Sciatic nerve (tissue), 2 donors: ENCODE measurements at regions not wholly inside any gene's neighbourhood (a gene's known extent, or its start where the extent isn't known, plus 50 kb on each side); places are given as distances from the start of the nearest gene placed in this dataset.
"Not testable (repeated sequence)": the region's sequence is repeated elsewhere in the genome, so short reads cannot be mapped to it uniquely, and the experiment has no call there.

Experiments used
- ATAC-seq: fragments of 200-7000 bp; cut with Tn5 transposase; one replicate; pipeline ENCODE4 v1.9.1; 2020; ENCODE audit warnings: mild to moderate bottlenecking, moderate library complexity
- DNase-seq: peaks from one replicate; pipeline ENCODE4 v3.0.0-alpha.2; 2020; ENCODE audit warnings: low spot score
- intact Hi-C: fragments of 100-400 bp; cut with DNase I; formaldehyde crosslinking; loops from one replicate; pipeline ENCODE4 v1.14.2; 2022
- donor health status: DM: no; HTN: no; CAD: no.
- donor health status: DM: no; HTN: no; CAD: no.

DNA sequence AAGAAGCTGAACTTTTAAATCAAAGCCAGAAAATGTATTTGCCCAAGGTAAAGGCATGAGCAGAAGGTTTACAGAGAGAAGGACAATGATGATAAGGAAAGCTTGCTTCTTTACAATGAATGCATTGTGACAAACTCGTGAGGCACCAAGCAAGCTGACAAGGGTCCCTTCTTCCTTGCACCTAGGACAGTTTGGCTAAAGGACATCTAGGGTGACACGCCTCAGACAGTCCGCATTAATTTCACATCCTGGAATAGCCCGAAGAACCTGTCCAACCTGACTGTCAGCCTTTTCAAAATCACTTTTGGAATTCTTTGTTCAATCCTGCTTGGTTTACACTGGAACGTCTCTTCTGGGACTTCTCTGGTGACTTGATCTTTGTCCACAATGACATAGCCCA is 146.4 kb upstream of the MAP3K1 start:
- ATAC-seq (no peak), DNase-seq (no peak)
- intact Hi-C loops: no loop called here

DNA sequence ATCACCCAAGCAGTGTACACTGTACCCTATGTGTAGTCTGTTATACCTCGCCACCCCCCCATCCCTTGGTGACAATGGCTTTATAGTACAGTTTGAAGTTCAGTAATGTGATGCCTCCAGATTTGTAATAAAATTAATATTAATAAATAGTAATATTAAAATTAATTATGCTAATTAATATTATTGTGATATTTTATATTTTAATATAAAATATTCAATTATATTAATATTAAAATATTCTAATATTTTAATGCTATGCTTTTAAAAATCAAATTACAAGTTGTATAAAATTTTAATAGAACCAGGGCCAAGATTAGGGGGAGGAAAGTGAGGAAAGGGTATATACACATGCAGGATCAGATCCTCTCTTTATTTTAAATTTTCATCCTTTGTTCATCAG is 147.7 kb upstream of the MAP3K1 start:
- DNase-seq (no peak), ATAC-seq (no peak)
- intact Hi-C loops: no loop called here

DNA sequence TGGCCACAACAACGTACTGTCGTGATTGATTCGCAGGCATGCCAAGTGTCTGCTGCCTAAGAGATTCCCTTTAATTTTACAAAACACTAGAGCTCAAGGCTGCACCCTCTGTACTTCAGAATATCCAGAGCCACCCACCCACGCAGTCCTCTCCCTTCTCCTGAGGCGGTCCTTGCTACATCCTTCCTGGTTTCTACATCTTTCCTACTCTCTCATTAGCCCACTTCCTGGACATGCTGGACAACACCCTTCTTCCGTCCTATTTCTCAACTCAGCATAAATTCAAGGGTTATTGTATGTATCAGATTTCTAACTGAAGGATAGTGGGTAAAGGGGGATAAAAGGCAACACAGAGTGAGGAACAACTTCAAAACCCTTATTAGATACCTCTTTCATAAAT is 148.4 kb upstream of the MAP3K1 start:
- intact Hi-C loops: no loop called here
- DNase-seq (no peak), ATAC-seq (no peak)

DNA sequence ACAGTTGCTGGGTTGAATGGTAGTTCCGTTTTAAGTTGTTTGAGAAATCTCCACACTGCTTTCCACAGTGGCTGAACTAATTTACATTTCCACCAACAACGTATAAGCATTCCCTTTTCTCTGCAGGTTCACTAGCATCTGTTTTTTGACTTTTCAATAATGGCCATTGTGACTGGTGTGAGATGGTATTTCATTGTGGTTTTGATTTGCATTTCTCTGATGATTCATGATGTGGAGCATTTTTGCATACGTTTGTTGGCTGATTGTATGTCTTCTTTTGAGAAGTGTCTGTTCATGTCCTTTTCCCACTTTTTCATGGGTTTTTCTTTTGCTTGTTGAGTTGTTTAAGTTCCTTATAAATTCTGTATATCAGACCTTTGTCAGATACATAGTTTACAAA is 150.2 kb upstream of the MAP3K1 start:
- ATAC-seq, intact Hi-C loops, DNase-seq: not testable (repeated sequence)

DNA sequence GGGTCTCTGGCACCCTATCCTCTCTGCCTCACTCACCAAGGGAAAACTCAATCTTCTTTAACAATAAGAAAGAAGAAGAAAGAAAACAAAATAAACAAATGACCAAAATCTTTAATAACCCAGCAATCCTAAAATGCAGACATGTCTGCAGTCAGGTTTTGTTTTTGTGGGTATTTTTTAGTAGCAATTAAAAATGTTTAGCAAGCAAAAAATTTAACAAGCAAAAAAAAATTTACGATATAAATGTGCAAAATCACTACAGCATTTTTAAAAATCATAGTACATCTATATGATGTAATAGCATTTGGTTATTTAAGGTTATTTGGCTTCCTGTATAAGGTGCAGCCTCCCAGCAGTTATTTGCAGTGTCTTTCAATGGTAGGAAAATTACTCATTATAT is 151.3 kb upstream of the MAP3K1 start:
- DNase-seq (no peak), ATAC-seq (no peak)
- intact Hi-C loops: no loop called here

DNA sequence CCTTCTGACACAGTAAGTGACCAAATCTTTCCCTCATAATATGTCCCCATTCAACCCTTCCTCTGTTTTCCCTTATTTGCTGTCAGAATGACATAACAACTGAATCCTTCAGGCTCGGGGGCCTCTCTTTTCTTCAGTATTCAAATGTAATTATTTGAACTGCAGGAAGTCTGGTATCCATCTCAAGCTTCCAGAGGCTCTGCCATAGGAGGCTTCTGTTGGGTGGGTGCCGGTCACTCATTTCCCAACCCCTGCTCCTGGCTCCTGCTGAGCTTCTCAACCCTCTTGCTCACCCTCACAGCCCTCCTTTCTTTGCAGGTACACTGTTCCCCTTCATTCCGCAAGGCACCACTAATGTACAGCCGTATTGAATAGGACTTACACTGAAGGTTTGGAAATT is 151.8 kb upstream of the MAP3K1 start:
- intact Hi-C loops: no loop called here
- ATAC-seq: no peak
- DNase-seq: no peak

DNA sequence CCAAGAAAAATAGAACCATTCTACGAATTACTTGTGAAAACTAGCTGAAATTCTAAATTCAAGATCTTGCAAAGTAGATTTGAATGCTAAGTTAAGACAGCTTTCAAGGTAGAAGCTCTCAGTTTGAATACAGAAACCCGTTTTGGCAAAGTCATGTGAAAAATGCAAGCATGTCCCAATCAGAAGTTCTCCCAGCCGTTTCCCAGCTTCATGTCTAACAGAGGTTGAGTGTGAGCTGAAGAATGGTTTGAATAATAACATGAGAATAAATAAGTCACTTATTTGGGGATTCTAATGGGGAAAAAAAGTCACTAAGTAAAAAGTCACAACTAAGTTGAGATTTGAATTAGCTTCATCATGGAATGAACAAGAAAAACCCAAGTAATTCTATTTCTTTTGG is 152.5 kb upstream of the MAP3K1 start:
- intact Hi-C loops: no loop called here

DNA sequence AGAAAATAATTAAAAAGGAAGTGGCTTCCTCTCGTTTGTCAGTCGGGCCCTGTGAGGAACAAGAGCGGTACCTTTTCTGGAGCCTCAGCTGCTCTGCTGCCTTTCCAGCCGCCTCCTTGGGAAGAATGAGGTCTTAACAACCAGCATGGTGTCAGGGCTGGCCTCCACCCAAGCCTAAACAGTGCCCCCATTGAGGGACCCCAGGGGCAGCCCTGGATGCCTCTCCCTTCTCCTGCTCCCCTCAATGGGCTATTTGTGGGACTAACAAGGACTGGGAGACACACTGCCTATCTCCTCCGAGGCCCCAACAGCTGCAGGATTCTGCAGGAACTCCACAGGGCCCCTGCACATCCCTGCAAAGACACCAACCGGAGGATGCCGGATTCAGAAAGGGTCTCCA is 155.4 kb upstream of the MAP3K1 start:
- DNase-seq (no peak), ATAC-seq (peak; percentile 36)
- intact Hi-C loops: no loop called here

More for the DNA sequence above, 152.5 kb upstream of the MAP3K1 start:
- ATAC-seq (no peak), DNase-seq (no peak)

DNA sequence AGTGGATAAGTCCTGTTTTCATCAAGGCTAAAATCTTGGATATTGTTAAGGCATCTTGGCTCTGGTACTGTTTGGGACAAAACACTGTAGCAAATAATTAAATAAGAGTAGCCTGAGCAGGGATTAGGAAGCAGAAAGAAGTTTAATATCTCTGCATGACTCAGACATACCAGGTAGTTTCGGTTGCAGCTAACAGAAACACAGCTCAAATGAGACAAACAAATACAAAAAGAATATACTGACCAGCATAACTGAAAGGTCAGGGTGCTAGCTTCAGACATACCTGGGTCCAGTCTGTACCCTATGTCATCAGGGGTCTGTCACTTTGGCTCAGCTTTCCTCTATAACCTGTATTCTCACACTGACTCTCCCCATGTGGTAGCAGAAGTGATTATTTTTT is 156.4 kb upstream of the MAP3K1 start:
- no peak for ATAC-seq
- DNase-seq: no peak
- intact Hi-C loops: no loop called here

DNA sequence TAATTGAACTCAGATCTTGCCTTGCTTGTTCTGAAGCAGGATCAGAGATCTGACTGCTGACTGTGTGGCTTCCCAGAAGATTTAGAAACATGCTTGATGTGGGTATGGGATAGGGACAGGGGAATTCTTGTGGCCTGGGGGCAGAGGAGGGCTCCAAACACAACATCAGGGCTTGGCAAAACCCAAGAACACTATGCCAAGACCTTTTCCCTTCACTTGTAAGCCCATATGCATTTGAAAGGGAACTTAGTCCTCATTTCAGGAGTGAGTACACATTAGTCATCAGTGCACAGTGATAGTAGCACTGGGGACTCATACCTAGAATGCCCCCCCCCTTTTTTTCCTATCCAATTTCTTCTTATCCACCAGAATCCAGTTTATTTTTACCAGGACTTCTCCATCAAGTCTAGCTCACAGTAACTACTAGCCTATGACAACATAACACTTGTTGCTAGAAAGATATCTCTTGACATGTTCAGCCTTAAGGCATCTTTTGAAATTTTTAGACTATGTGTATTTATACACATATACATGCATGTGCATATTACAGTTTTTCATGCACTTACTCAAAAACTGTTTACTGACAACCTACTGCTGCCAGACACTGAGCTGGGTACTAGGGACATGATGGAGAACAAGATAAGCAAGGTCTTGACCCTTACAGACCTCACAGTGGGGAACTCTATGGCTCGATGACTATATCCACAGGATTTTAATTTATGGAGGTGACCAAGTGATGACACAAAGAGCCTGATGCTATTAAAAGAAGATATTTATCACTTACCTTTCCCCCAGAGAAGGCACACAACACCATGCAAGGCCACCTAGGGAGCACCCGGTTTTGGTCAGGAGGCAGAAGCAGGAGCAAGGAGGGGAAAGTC is 158.3 kb upstream of the MAP3K1 start:
- ATAC-seq (peak; percentile 44), DNase-seq (no peak)
- intact Hi-C loops: no loop called here

DNA sequence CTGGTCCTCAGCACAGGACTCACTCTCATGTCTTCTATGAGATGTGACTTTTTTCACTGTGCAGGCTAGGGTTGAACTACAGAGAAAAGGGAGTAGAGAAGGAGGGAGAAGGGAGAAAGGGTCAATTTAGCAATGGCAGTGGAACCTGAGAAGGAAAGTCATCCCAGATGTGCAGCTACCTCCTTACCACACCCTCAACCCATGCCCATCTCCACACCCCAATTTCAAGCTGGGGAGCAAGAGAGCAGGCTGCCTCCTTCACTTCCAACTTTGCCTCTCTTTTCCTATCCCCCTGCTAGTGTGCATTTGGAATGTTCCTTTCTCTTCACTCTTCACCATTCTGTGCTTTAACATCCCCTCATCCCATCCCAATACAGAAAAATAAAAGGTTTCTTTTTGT is 163.5 kb upstream of the MAP3K1 start:
- ATAC-seq: no peak

DNA sequence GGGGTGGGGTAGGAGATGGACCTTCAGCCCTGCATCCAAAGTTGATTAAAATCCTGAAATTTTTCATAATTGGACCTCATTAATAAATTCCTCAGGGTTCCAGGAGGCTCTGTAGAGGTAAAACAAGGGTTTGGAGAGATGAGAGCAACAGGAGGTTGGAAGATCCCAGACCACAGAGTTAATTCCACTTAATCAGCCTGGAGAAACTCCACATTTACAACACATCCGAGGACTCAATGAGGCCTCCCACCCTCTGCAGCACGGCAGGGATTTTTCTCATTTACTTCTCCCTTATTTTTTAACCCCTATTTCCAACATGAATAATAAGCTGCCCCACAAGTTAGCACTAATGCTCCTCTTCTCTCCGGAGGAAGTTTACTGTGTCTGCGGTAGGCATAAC is 165.0 kb upstream of the MAP3K1 start:
- ATAC-seq: no peak
- no peak for DNase-seq
- intact Hi-C loops: no loop called here

More for the DNA sequence above, 163.5 kb upstream of the MAP3K1 start:
- intact Hi-C loops: no loop called here
- DNase-seq: no peak

DNA sequence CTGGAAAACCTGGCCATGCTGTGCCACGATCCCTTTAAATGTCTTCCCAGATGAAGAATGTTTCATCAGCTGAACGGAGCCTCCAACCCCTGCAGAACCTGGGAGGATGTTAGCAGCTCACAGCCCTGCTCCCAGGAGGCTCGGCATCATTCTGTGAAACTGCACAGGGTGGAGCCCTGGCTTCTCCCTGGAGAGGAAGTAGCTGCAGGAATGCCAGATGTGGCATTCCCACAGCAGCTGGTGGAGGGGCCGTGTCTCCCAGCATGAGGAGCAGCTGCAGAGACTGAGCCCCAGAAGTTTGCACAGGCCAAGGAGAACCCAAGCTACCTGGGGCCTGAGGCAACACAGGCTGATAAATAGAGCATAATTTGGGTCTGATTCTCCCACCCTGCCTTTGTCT is 165.8 kb upstream of the MAP3K1 start:
- no peak for DNase-seq
- intact Hi-C loops: no loop called here
- peak; percentile 50 for ATAC-seq

DNA sequence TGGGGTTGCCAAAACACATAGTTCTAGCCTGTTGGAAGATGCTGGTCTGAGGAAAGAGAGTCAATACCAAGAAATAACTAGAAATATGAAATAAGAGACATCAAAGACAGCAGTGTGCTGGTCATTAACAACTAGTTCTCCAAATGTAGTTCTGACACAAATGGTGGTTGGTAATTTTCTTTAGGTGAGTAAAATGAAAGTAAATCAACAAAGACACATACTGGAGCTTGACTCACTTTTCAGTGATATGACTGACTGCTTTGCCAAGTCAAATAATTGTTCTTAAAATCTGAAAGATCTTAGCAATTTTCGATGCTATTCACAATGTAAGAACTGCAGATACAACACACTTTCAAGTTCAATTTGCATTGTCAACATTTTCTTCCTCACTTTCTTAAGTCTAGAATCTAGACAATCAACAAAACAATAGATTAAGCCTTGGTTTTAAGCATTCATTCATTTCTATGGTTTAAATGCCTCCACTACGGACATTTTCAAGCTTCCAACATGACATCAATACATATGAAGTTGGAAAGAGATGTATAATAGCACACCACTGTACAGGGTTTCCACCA is 166.8 kb upstream of the MAP3K1 start:
- ATAC-seq (no peak), DNase-seq (no peak)
- intact Hi-C loops: no loop called here

DNA sequence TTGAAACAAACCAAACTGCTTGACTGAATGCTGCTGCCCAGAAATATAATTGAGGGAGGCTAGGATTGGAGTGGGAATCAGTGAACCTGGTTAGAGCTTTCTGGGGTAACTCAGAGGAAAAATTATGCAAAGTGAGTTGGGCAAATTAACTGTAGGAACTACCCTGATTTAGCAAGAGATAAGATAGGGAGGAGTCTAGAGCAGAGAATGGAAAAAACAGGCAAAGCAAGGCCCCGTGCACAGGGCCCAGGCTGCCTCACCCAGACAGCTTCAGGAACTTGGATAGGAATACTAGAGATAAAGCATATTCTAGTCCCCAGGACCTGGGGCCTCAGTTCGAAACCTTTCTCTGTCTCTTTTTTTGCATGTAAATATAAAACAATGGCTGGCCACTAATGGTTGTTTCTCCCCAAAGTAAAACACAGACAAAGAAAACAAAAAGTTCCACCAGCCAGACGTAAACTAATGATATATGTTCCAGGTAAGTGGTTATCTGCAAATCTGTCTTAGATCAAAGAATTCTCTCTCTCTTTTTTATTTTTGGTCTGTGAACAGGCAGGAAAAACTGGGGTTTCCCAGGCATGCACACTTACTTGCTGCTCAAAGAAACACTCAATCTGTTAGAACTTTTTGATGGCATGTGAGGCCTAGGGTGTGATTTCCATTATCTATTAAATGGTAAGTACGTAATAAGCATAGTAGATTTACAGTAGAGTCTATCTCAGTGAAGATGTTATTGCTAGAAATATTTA is 168.1 kb upstream of the MAP3K1 start:
- DNase-seq: no peak
- intact Hi-C loops: no loop called here
- ATAC-seq: no peak

DNA sequence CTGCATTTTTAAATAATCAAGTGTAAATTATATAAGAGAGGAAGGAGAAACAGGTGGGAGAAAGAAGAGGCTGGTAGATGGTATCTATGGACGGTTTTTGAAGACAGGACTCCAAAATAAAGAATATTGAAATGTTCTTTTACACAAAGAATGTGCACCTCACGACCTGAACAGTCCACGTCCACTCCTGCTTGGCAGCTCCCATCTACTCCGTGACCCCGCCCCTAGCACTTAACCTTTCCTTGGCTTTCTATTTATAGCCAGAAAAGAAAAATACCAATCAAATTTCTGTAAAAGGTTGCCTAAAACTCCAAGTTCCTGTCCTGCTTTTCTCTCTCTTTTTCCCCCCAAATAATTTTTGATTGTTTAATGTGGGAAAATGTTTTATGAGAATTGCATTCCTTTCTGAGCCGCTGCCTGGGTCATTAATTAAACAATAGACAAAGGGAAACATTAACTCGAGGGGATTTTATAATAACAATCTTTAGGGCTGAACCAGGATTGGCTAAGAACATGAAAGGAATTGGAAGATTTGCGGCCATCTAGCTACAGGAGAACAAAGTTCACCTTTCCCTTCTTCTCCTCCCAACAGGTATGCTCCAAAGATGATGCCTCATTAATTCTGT is 173.6 kb upstream of the MAP3K1 start:
- peak; percentile 37 for ATAC-seq
- DNase-seq: no peak
- intact Hi-C loops: no loop called here

DNA sequence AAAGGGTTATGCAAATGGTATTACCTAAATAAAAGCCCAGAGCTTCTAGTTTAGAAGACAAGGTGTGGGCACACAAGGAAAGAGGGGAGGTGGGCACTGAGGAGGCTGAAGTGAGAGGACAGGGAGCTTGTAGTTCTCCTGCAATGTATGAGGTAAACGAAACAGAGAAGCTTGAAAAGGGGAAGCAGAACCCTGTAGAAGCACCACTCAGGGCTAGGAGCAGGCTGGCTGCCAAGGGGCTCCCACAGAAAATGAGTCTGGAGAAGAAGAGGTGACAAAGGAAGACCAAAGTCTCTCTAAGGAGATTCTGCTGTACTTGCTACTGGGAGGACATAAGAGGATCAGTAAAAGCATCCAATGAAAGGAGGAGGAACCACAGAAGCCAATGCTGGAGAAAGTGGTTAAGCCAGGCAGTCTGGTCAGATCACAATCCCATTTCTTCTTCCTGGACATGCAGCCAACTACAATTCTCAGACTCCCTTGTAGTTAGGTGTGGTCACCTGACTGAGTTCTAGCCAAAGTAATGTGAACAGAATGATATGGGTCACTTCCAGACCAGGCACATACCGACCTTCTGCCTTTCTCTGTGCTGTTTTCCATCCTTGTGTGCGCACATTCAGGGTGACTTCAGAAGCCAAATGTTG is 174.5 kb upstream of the MAP3K1 start:
- DNase-seq (no peak), ATAC-seq (peak; percentile 70)
- intact Hi-C loops: no loop called here

DNA sequence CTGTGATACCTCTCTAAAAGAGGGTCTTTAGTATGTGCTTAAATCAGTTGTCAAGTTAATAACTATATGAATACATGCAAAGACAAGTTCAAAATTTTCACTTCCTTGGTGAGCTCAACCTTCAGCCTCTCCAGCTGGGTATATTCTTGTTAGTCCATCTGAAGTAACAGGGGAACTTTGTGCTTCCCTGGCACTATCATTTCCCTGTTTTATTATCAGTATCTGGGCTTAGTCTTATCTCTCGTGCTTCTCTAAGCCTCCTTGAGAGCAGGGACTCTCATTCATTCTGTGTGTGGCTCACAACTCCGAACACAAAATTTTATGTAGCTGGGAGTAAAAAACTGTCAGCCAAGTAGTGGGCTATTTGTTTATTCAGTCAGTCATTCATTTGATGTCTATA is 175.9 kb upstream of the MAP3K1 start:
- ATAC-seq (no peak), DNase-seq (no peak)
- intact Hi-C loops: no loop called here

DNA sequence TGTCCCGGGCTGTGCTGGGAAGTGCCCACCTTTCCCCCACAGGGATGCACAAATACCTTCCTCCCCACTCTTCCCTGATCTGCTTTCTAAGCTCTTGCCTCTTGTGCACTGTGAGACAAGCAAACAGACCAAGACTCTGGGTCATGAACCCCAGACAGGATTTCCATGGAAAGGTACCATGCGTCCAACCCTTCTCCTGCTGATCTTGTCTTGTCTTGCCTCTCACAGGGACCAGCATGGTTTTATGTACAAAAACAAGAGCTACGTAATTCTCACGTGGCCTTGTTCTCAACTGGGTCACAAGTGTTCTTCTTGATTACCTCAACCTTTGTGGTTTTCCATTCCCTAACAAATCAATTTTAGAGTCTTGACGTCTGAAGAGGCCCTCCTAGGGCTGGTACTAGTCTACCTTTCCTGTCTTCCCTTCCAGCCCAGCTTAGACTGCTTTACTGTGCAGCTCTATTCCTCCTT is 176.5 kb upstream of the MAP3K1 start:
- DNase-seq (no peak), ATAC-seq (peak; percentile 36)
- intact Hi-C loops: no loop called here
